HEK293T (cell line): ENCODE measurements at regions not wholly inside any gene's neighbourhood (a gene's known extent, or its start where the extent isn't known, plus 50 kb on each side); places are given as distances from the start of the nearest gene placed in this dataset.

Source experiments
- BHLHE40 ChIP-seq: fragments of 450-650 bp; IDR thresholded peaks from 2 replicates; pipeline ENCODE4 v1.6.1; 2016; ENCODE audit warnings: mild to moderate bottlenecking, moderate library complexity, borderline replicate concordance
- CTBP1 ChIP-seq: fragments of 450-650 bp; IDR thresholded peaks from 2 replicates; pipeline ENCODE4 v1.6.1; 2016; ENCODE audit warnings: borderline replicate concordance
- FOXA1 ChIP-seq: fragments of 450-650 bp; IDR thresholded peaks from 2 replicates; pipeline ENCODE4 v1.6.1; 2016; ENCODE audit warnings: mild to moderate bottlenecking
- FOXK2 ChIP-seq: fragments of 450-650 bp; IDR thresholded peaks from 2 replicates; pipeline ENCODE4 v1.6.1; 2016; ENCODE audit warnings: mild to moderate bottlenecking
- HDGF ChIP-seq: fragments of 450-650 bp; IDR thresholded peaks from 2 replicates; pipeline ENCODE4 v1.6.1; 2017; ENCODE audit warnings: antibody characterized with exemption, borderline replicate concordance
- L3MBTL2 ChIP-seq: fragments of 450-650 bp; conservative IDR thresholded peaks from 2 replicates; pipeline ENCODE4 v1.6.1; 2016; ENCODE audit warnings: mild to moderate bottlenecking
- SP1 ChIP-seq: fragments of 450-650 bp; IDR thresholded peaks from 2 replicates; pipeline ENCODE4 v1.6.1; 2017
- SUZ12 ChIP-seq: fragments of 450-650 bp; IDR thresholded peaks from 2 replicates; pipeline ENCODE4 v1.6.1; 2016; ENCODE audit warnings: mild to moderate bottlenecking
- TARDBP ChIP-seq: fragments of 450-650 bp; IDR thresholded peaks from 2 replicates; pipeline ENCODE4 v1.6.1; 2016
- ZNF384 ChIP-seq: fragments of 450-650 bp; IDR thresholded peaks from 2 replicates; pipeline ENCODE4 v1.6.1; 2016

DNA sequence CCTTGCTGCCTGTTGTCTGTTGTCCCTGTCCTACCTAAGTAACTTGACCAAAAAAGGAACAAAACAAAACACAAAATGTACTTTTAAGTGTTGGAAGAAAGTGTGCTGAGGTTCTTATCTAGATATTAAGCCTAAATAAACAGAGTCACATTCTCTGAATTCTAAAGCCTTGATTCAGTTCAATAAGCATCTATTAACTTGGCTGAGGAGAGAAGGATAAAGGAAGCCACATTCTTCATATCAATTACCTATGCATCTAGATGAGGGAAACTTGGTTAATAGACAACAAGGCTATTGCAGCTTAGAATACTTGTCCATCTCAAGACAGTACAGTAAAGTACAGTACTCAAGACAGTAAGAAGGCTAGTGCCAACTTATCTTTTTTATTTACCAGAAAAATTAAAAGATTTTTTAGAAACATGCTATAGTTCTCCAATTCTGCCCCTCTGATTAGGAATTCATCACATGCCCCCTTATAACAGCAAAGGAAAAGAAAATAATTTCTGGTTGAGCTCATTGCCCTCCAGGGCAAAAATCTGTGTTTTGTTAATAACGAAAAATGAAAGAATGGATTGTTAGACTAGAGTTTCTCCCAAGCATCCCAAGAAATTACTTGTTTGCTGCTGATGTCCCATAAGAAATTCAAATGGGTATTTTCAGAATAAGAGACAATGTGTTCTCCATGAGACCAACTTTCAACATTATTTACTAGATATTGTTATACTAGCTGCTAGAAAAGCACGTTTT is 546.5 kb upstream of the SEMA3D start:
- TF ChIP-seq SP1 (no peak), SUZ12 (no peak), ZNF384 (no peak), L3MBTL2 (no peak), BHLHE40 (no peak), TARDBP (no peak), FOXK2 (no peak), FOXA1 (no peak), HDGF (no peak), CTBP1 (no peak)
